ENCODE measurements at regions not wholly inside any gene's neighbourhood (a gene's known extent, or its start where the extent isn't known, plus 50 kb on each side); places are given as distances from the start of the nearest gene placed in this dataset.

DNA sequence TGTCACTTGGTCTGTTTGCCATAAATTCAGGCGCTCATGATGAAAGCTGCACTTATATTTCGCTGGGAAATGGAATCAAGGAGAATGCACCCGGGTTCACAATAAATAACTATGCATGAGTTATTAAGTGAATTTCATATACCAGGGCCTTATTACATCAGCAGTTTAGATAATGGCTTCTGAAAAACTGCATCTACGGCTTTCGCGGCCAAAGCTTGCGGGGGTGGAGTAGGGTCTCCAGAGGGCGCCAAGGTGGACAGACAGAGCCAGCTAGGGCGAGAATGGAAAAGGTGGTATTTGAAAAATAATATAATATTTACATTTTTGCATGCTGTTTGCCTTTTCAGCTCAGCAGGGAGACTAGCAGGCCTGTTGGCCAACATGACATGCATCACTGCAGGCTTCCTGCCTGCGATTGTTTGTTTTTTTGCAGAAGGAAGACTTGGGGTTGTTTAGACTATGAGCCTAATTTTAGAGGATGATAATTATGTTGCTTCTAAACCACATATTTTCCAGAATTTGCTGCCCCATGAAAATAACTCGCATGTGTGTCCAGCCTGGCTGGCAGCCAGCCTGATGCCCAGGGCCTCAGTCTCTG lies 173.8 kb upstream of the IRX3 start:
- no peak for DNase-seq (ENCODE audit: extremely low spot score)
- no peak for TF ChIP-seq CTCF (IDR thresholded peaks at IDR 0.05; ENCODE audit: control extremely low read depth, extremely low read depth, low read depth, missing control alignments)
- ChIA-PET CTCF (no interaction called here), POLR2A (no interaction called here)

GRCh38 chr16:54459509-54460262 lies 173.1 kb upstream of the IRX3 start:
- ChIA-PET CTCF (no interaction called here), POLR2A (no interaction called here)
- no peak for TF ChIP-seq CTCF (IDR thresholded peaks at IDR 0.05; ENCODE audit: control extremely low read depth, extremely low read depth, low read depth, missing control alignments)
- no peak for DNase-seq (ENCODE audit: extremely low spot score)

DNA sequence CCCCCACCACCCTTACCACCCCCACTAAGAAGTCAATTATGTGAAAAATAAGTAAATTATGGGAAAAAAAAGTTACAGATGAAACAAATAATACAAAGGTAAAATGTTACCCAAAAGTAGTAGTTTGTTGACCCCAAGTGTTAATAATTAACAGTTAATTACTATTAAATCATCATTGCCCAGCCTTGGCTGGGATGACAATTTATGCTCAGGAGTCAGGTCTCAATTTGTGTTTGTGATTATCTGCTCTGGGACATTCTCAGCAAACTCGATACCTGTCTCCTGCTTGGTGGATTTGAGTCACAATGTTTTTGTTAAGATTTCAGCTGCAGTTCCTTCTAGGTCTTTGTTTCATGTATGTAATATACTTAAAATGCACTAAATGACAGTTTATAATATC lies 172.3 kb upstream of the IRX3 start:
- no peak for TF ChIP-seq CTCF (IDR thresholded peaks at IDR 0.05; ENCODE audit: control extremely low read depth, extremely low read depth, low read depth, missing control alignments)
- ChIA-PET CTCF (no interaction called here), POLR2A (no interaction called here)
- DNase-seq (ENCODE audit: extremely low spot score): no peak

GRCh38 chr16:54456291-54456690 lies 169.7 kb upstream of the IRX3 start:
- ChIA-PET CTCF (no interaction called here), POLR2A (no interaction called here)
- TF ChIP-seq CTCF (IDR thresholded peaks at IDR 0.05; ENCODE audit: control extremely low read depth, extremely low read depth, low read depth, missing control alignments): no peak
- DNase-seq (ENCODE audit: extremely low spot score): no peak

- DNase-seq (ENCODE audit: extremely low spot score): no peak
- POLR2A ChIA-PET: no interaction called here
- CTCF ChIA-PET: no interaction called here
- TF ChIP-seq CTCF (IDR thresholded peaks at IDR 0.05; ENCODE audit: control extremely low read depth, extremely low read depth, low read depth, missing control alignments): no peak
Measured at GRCh38 chr16:54455030-54455725, 168.6 kb upstream of the IRX3 start.

GRCh38 chr16:54454616-54455015 lies 168.0 kb upstream of the IRX3 start:
- TF ChIP-seq CTCF (IDR thresholded peaks at IDR 0.05; ENCODE audit: control extremely low read depth, extremely low read depth, low read depth, missing control alignments): no peak
- DNase-seq (ENCODE audit: extremely low spot score): no peak
- CTCF ChIA-PET: interaction anchor here (1.2 kb wide), 1 partner anchor 11 kb away, joined by 3 read pairs; no protein-coding TSS in a partner anchor
- POLR2A ChIA-PET: no interaction called here

All from GM10248 (cell line).